Right hindlimb (tissue), 1 donor: ENCODE measurements at regions not wholly inside any gene's neighbourhood (a gene's known extent, or its start where the extent isn't known, plus 50 kb on each side); places are given as distances from the start of the nearest gene placed in this dataset.
A peak's percentile ranks its signal among the peaks of the same experiment; 100 is the strongest.
"Not testable (repeated sequence)": the region's sequence is repeated elsewhere in the genome, so short reads cannot be mapped to it uniquely, and the experiment has no call there.

Experiments
- DNase-seq: peaks from one replicate; pipeline ENCODE4 v3.0.0-alpha.2; 2018

DNA sequence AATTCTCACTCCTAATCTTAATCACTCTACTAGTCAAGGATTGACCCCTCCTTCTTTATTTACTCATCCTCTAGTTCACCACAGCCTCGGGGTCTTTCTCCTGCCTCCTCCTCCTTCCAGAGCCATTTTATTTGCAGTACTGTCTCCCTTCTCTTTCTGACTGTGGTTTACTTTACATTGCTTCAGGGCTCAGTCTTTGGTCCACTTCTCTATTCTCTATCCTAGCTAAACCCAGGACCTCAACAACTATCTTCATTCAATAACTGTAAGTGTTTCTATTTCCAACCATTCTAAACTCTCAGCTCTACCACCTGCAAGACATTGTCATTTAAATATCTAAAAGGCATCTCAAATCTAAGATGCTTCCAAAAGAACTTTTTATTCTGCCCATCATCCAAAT lies 493.8 kb downstream of the TTLL7 start:
- DNase-seq, result no peak

DNA sequence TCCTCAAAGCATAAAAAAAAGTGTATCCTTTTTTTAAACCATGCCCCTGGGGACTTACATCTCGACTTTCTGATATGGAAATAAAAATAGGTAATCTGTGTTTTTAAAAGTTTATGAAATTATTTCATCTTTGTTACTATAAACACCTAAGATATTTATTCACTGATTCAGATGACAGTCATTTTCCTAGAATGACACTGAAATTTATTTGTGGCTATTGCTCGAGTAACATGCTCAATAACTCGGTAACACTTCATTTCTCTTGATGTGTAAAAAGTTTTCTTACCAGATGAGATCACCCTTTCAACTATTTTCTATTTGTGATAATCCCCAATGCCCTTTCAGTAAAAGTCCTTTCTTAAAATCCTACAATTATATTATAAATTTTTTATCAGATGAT lies 495.8 kb downstream of the TTLL7 start:
- DNase-seq, result no peak

DNA sequence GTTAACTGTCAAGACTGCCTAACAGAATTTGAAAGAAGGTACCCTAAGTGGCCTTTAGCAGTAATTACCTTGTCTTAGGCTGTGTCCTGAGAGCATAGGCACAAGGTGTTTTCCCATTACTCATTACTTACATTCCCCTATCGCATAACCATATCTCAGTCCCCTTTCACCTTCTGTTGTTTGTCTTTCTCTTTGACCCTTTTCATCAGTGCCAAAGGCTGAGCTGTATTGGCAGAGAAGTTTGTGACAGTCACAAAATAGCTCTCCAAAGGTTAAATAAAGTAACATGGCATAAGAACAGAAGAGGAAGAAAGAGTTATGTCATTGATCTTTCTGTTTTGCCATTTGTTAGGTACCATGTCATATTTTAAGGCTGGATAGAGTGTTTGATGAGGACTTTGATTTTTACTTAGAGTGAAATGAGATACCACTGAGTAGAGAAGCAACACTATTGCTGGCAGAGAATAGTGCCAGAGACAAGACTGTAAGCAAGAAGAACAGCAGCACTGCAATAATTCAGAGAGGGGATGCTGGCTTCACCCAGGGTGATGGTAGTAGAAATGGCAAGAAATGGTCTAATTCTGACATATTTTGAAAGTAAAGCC lies 497.8 kb downstream of the TTLL7 start:
- DNase-seq, result no peak

DNA sequence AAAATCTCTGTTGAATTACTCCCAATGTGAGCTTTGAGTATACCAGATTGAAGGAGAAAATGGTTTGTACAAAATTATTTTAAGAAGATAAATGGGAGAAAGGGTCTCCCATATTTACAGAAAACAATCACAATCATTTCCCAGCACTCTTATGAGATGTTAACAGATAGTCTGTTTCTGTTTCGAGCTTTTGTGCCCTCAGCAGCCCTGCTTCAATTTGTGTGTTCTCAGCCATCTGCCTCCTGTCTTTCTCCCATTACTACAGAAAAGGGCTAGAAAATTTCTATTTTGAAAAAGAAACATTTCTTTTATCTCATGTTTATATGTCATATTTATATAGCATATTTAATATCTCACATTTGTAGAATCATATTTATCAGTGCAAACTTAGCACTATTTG lies 498.4 kb downstream of the TTLL7 start:
- no peak for DNase-seq

DNA sequence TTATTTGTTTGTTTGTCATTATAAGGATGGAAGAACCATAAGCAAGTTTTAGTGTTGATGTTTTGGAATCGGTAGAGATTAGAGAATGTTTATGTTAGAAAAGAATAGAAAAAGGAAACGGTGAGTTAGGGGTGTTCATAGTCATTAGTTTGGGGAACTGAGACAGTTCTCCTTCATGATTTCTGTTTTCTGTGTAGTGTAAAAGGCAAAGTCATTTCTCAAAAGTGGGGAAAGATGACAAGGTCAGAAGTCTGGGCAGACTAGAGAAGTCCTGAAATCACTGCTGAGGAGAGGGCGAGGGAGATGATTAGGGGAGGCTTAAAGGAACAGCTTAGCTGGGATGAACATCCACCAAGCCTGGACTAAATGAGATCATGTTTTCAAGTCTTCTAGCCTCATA lies 498.9 kb downstream of the TTLL7 start:
- DNase-seq, result no peak

GRCh38 chr1:83497563-83497962 lies 501.4 kb downstream of the TTLL7 start:
- DNase-seq, result no peak

- no peak for DNase-seq
These were observed 503.4 kb downstream of the TTLL7 start for GRCh38 chr1:83495560-83495959.

DNA sequence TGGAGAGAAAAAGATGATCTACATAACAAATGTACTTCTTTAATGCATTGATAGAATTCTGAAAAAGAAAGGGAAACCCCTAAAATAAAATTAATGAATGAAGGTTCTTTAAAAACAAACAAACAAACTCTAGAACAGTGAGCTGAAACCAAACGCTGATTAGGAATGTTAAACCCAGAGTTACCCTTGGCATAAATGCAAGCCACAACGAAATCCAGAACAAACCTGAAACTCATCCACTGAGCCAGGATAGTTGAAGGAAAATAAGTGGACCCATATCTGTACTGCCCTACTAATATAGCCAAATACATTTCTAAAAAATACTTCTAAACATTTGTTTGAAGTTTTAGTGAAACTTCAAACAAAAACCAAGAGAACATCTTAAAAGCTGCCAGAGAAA lies 505.3 kb downstream of the TTLL7 start:
- no peak for DNase-seq

DNA sequence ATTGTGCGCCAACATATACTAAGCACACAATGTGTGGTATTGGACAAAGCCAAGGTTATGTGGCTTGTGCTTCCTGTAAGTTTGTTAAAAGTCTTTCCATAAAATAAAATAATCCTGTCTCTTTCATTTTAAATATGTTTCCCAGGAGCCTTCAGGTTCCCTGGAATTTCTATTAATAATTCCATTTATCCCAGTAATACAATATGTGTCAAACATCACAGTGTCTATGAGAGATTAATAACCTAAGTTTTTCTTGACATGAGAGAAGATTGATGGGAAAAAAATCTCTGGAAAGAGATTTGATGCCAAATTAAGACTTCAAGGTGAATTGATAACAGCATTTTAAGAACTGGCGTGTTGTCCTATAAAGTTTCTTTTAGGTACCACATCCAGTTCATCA lies 507.0 kb downstream of the TTLL7 start:
- no peak for DNase-seq

GRCh38 chr1:83490988-83491387 lies 507.9 kb downstream of the TTLL7 start:
- DNase-seq, result no peak

- peak; percentile 30 for DNase-seq
These were observed 510.8 kb downstream of the TTLL7 start for GRCh38 chr1:83488105-83488504.

DNA sequence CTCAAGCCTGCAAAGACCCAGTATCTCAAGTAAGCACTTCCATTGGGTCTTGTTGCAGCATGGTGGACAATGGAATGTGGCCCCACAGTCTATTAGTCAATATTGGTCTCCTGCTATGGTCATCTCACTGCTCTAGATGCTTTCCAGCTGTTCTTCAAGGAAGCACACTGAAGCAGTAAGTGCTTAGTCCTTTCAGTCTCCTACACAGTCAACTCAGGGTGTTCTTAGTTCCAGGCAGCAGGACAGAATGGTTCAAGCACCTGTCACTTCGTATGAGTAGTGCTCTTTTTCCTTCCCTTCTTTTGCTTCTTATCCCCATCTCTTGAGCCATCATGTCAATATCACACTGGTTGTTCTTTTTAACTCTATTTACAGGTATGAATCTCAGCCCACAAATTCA lies 511.5 kb downstream of the TTLL7 start:
- not testable (repeated sequence) for DNase-seq

GRCh38 chr1:83485314-83486019 lies 513.5 kb downstream of the TTLL7 start:
- DNase-seq, result not testable (repeated sequence)

- not testable (repeated sequence) for DNase-seq
These were observed 517.6 kb downstream of the TTLL7 start for GRCh38 chr1:83481284-83481683.

GRCh38 chr1:83479591-83480239 lies 519.2 kb downstream of the TTLL7 start:
- not testable (repeated sequence) for DNase-seq

- not testable (repeated sequence) for DNase-seq
These were observed 520.8 kb downstream of the TTLL7 start for GRCh38 chr1:83478127-83478526.

- DNase-seq, result not testable (repeated sequence)
These were observed 522.4 kb downstream of the TTLL7 start for GRCh38 chr1:83476518-83476917.

GRCh38 chr1:83474946-83475345 lies 524.0 kb downstream of the TTLL7 start:
- DNase-seq, result not testable (repeated sequence)

GRCh38 chr1:83473986-83474385 lies 524.9 kb downstream of the TTLL7 start:
- not testable (repeated sequence) for DNase-seq

DNA sequence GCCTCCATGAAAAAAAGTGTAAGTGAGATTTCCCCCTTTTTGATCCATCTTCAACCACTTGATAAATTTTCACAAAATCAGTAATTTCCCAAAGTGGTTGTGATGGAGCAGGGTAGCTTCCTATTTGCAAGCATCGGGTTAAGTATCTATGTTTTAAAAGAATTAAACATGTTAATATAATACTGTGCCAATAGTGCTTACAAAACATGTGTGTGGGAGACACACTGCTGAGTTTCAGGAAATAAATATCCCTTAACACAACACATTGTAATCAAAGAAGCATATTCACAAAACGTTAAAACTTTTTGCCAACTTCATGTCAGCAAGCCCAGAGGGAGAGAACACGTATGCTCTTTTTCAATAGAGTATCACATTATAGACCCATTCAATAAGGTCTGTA lies 526.9 kb downstream of the TTLL7 start:
- not testable (repeated sequence) for DNase-seq

DNA sequence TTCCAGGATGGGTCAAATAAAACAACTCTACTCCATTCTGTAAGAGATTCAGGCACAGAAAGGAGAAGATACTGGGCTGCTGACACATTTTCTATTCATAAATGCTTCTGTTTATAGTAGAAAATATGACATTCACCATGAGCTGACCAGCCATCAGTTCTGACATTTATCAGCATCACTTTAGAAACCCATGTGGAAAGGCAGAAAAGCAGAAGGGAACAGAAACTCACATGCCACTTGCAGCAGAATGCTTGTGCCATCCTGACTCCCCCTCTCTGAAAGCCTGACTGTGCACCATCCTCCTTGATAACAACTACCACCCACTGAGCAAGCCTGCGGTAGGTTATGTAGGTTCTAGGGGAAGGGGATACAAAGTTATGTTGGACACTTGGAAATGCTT lies 527.7 kb downstream of the TTLL7 start:
- DNase-seq, result not testable (repeated sequence)

GRCh38 chr1:83468336-83468735 lies 530.6 kb downstream of the TTLL7 start:
- DNase-seq, result not testable (repeated sequence)

GRCh38 chr1:83457735-83458248 lies 541.1 kb downstream of the TTLL7 start:
- DNase-seq, result not testable (repeated sequence)

GRCh38 chr1:83457281-83457680 lies 541.7 kb downstream of the TTLL7 start:
- DNase-seq, result not testable (repeated sequence)
